ENCODE measurements at regions not wholly inside any gene's neighbourhood (a gene's known extent, or its start where the extent isn't known, plus 50 kb on each side); places are given as distances from the start of the nearest gene placed in this dataset.

DNA sequence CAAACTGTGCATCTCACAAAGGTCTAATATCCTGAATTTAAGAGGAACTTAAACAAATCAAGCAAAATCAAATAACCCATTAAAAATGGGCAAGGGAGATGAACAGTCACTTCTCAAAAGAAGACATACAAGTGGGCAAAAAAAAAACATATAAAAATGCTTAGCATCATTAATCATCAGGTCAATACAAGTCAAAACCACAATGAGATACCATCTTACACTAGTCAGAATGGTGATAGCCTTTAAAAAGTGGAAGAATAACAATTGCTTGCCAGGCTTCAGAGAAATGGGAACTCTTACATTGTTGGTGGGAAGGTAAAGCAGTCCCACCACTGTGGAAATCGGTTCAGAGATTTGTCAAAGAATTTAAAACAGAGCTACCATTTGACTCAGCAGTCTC lies 646.7 kb upstream of the PTCHD4 start:
- Mint-ChIP-seq H3K9me3 (no peaks in the 10 kb centered on the region), H3K4me3 (no peak overlapping the region), H3K27me3 (ENCODE audit: insufficient read depth) (no peaks in the 10 kb centered on the region), H3K36me3 (ENCODE audit: low read depth) (no peaks in the 10 kb centered on the region), H3K27ac (no peak overlapping the region), H3K4me1 (no peaks in the 10 kb centered on the region)
- Histone ChIP-seq H3K4me1 (ENCODE audit: control insufficient read depth, insufficient read depth, low read length) (no peaks in the 10 kb centered on the region), H3K9me3 (ENCODE audit: control insufficient read depth, low read length) (no peaks in the 10 kb centered on the region), H3K9ac (ENCODE audit: extremely low read depth, low read length, poor library complexity, severe bottlenecking) (no peak overlapping the region), H3K36me3 (ENCODE audit: control insufficient read depth, insufficient read depth, low read length) (no peaks in the 10 kb centered on the region), H3K27ac (ENCODE audit: low read depth, low read length) (no peak overlapping the region), H3K27me3 (ENCODE audit: control insufficient read depth, insufficient read depth, low read length, poor library complexity, severe bottlenecking) (no peaks in the 10 kb centered on the region), H3K4me3 (ENCODE audit: low read length) (no peak overlapping the region)
- WGBS, 2 experiments (ENCODE audit: insufficient coverage in 1 of 2, insufficient read length in 1 of 2), result 83 to 93% methylated on average over 1 of the region's 1 CpG
- DNase-seq, result no peak
- TF ChIP-seq, protein P1, sequence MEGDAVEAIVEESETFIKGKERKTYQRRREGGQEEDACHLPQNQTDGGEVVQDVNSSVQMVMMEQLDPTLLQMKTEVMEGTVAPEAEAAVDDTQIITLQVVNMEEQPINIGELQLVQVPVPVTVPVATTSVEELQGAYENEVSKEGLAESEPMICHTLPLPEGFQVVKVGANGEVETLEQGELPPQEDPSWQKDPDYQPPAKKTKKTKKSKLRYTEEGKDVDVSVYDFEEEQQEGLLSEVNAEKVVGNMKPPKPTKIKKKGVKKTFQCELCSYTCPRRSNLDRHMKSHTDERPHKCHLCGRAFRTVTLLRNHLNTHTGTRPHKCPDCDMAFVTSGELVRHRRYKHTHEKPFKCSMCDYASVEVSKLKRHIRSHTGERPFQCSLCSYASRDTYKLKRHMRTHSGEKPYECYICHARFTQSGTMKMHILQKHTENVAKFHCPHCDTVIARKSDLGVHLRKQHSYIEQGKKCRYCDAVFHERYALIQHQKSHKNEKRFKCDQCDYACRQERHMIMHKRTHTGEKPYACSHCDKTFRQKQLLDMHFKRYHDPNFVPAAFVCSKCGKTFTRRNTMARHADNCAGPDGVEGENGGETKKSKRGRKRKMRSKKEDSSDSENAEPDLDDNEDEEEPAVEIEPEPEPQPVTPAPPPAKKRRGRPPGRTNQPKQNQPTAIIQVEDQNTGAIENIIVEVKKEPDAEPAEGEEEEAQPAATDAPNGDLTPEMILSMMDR (conservative IDR thresholded peaks at IDR 0.05), result no peak

DNA sequence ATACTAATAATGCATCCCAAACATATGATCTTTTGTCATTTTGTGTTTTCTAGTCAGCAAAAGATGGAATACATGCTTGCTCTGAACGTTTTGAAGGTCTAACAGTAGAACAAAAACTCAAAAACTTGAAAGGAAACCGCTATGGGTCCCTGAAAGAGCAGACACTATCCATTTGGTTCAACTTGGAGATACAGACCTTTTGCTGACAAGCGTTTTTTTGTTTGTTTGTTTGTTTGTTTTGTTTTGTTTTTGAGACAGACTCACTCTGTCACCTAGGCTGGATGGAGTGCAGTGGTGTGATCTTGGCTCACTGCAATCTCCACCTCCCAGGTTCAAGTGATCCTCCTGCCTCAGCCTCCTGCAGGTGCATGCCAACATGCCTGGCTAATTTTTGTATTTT lies 644.3 kb upstream of the PTCHD4 start:
- no peak for DNase-seq
- no peak overlapping the region for H3K4me3 ChIP-seq (ENCODE audit: low read length)
- Mint-ChIP-seq H3K4me1 (no peaks in the 10 kb centered on the region), H3K36me3 (ENCODE audit: low read depth) (no peaks in the 10 kb centered on the region), H3K27me3 (ENCODE audit: insufficient read depth) (no peaks in the 10 kb centered on the region), H3K9me3 (no peaks in the 10 kb centered on the region), H3K4me3 (no peak overlapping the region), H3K27ac (no peak overlapping the region)
- H3K27ac ChIP-seq (ENCODE audit: low read depth, low read length), result no peak overlapping the region
- H3K4me1 ChIP-seq (ENCODE audit: control insufficient read depth, insufficient read depth, low read length), result no peaks in the 10 kb centered on the region
- no peaks in the 10 kb centered on the region for H3K27me3 ChIP-seq (ENCODE audit: control insufficient read depth, insufficient read depth, low read length, poor library complexity, severe bottlenecking)
- WGBS, 2 experiments (ENCODE audit: insufficient coverage in 1 of 2, insufficient read length in 1 of 2), result 84 to 85% methylated on average over 2 to 3 of the region's 3 CpGs
- H3K9ac ChIP-seq (ENCODE audit: extremely low read depth, low read length, poor library complexity, severe bottlenecking), result no peak overlapping the region
- H3K9me3 ChIP-seq (ENCODE audit: control insufficient read depth, low read length), result no peaks in the 10 kb centered on the region
- TF ChIP-seq, protein P1 (conservative IDR thresholded peaks at IDR 0.05), result no peak
- H3K36me3 ChIP-seq (ENCODE audit: control insufficient read depth, insufficient read depth, low read length), result no peaks in the 10 kb centered on the region

GRCh38 chr6:48754641-48755040 lies 643.6 kb upstream of the PTCHD4 start:
- WGBS, 2 experiments (ENCODE audit: insufficient coverage in 1 of 2, insufficient read length in 1 of 2), result 94 to 100% methylated on average over 1 to 3 of the region's 3 CpGs
- no peaks in the 10 kb centered on the region for H3K9me3 Mint-ChIP-seq
- H3K27ac Mint-ChIP-seq, result no peak overlapping the region
- TF ChIP-seq, protein P1 (conservative IDR thresholded peaks at IDR 0.05), result no peak
- no peaks in the 10 kb centered on the region for H3K4me1 Mint-ChIP-seq
- Histone ChIP-seq H3K9me3 (ENCODE audit: control insufficient read depth, low read length) (no peaks in the 10 kb centered on the region), H3K4me3 (ENCODE audit: low read length) (no peak overlapping the region), H3K9ac (ENCODE audit: extremely low read depth, low read length, poor library complexity, severe bottlenecking) (no peak overlapping the region), H3K27ac (ENCODE audit: low read depth, low read length) (no peak overlapping the region), H3K27me3 (ENCODE audit: control insufficient read depth, insufficient read depth, low read length, poor library complexity, severe bottlenecking) (no peaks in the 10 kb centered on the region), H3K36me3 (ENCODE audit: control insufficient read depth, insufficient read depth, low read length) (no peaks in the 10 kb centered on the region), H3K4me1 (ENCODE audit: control insufficient read depth, insufficient read depth, low read length) (no peaks in the 10 kb centered on the region)
- H3K36me3 Mint-ChIP-seq (ENCODE audit: low read depth), result no peaks in the 10 kb centered on the region
- H3K27me3 Mint-ChIP-seq (ENCODE audit: insufficient read depth), result no peaks in the 10 kb centered on the region
- DNase-seq, result no peak
- H3K4me3 Mint-ChIP-seq, result no peak overlapping the region

All from endodermal cell (in vitro differentiated cells).